HG02759 (cell line): ENCODE measurements at regions not wholly inside any gene's neighbourhood (a gene's known extent, or its start where the extent isn't known, plus 50 kb on each side); places are given as distances from the start of the nearest gene placed in this dataset.
"Not testable (repeated sequence)": the region's sequence is repeated elsewhere in the genome, so short reads cannot be mapped to it uniquely, and the experiment has no call there.

ENCODE experiments used
- ATAC-seq: cut with Tn5 transposase; IDR thresholded peaks from one replicate; pipeline ENCODE4 v1.9.1; 2021; ENCODE audit warnings: mild to moderate bottlenecking, moderate library complexity; ENCODE audit not compliant: unreplicated experiment

DNA sequence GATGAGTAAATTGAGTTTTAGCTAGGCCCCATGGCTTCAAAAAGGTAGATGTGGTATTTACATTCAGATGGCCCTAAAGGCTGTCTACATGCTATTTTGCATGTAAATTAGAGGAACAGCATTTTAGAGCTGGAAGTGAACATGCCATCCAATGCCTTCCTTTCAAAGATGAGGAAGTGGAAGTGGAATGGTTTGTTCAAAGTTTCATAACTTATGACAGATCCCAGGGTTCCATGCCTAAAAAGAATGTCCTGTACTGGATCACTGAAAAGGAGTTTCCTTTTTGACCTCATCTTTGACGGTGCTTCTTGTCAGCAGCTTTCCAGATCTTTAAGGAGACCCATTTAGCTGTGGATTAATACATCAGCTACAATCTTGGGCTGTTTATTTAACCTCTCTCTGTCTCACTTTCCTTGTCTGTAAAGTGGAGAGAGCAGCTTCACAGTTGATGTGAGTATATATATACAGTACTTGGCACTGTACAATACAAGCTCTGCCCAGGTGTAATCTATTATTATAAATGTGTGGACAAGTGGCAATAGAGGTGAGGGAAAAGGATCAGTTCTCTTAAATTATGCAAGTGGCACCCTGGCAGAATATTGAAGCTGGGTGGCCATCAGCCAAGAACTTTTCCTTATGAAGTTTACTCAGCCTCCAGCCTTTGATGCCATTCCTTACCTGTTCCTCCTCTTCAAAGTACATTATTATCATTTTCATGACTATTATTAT lies 68.7 kb upstream of the GOLGA8B start:
- no peak for ATAC-seq

DNA sequence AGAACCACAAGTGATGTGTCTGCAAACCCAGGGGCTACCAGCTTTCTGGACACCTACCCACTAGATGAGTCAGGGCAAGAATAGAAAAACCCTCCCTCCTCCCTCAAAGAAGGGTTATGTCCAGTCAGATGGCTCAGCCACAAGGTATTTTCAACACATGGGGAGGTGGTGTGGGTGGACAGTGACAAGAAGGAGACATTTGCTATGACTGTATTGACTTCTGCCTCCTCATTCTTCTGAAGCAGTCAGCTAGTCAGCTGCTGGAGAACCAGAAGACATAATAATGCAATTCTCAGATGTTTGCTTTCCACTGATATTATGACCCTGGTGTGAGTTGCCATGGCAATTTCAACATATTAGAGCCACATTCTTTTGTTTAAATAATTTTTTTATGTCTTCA lies 66.7 kb upstream of the GOLGA8B start:
- peak; percentile 56 for ATAC-seq

DNA sequence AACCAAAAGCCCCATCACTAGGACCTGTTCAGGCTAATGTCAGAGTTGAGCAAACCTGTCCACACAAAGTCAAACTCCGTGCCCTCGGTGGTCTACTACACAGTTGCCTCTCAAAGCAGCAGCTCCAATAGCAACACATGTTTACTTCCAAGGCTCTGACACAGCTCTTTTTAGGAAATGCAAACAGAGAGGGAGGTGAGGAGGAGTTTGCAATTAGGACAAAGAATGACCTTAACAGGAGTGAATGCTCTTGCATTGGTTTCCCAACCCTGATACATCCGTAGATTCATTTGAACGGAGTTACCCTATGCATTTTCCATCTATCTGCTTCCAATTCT lies 64.8 kb upstream of the GOLGA8B start:
- ATAC-seq: no peak

DNA sequence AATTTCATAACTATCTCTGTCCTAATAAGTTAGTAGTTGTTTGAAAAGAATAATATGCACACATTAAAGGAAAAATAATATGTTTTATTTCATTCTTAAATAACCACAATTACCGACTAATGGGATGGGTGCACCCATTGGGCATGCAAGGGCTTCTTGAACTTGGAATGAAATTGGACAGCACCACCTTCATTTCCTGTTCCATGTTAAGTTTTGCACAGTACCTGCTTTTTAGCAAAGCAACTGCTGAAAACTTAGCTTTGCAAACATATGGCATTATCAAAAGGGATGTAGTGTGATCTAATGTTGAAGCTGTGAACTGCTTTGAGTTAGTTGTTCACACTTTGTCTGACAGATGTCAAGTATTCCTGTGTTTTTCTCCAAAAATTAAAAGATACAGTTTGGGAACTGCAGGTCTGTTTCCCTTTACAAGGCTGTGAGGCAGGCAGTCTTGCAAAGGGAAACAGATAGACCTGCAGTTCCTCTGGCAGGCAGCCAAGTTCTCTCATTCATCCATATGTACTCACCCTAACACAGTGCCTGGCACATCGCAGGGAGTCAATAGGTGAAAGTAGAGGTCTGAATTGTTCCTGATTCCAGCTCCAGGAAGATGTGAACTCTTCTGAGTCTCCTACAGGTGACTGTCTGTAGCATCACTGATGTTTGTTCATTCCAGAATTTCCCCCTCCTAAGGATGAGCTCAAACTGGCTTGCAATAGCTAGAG lies 64.3 kb upstream of the GOLGA8B start:
- no peak for ATAC-seq

DNA sequence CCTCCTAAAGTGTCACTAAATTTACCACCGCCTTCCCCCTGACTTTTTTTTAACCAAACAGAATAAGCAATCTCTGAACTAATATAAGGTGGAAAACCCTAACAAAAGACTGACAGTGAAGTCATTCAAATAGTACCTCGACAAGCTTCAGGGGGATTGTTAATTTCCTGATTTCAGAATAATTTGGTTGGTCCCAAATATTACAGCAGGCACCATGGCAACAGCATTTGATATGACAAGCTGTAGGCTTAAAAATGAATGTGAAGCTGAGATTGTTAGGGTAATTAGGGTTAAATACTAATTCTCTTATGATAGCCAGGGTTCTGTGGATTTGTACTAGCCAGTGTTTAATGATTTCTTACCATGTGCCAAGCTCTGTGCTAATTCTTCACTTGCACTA lies 63.5 kb upstream of the GOLGA8B start:
- ATAC-seq: no peak

DNA sequence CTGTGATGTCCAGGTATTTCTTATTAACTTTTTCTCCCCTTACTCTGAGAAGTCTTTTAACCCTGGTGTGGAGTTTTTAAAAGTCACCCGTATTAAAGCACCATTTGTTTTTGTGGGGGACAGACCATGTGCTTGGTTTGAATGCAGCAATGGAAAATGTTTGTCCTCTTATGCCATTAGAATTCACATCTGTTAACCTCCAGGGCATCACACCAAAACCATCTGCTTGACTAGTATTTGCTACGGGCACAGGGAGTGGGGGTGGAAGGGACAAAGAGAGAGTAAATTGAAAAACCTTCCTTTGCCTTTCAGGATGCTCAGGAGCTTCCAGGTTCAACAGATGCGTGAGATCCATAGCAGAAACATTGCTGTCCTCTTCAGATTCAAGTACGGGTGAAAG lies 61.4 kb upstream of the GOLGA8B start:
- no peak for ATAC-seq

DNA sequence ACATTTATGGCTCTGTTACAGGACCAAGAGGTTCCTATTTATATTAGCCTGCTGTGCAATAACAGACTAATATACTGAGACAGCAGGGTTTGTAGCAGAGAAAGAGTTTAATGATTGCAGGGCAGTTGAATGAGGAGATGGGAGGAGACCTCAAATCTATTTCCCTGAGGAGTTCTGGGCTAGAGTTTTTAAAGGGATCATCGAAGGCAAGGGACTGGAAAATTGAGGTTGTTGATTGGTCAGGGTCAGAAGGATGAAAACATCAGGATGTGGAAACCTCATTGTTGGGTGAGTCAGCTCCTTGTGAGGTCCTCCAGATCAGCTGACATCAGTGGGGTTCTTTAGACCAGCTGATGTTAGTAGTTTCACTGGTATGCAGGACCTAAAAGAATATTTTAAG lies 60.6 kb upstream of the GOLGA8B start:
- no peak for ATAC-seq

DNA sequence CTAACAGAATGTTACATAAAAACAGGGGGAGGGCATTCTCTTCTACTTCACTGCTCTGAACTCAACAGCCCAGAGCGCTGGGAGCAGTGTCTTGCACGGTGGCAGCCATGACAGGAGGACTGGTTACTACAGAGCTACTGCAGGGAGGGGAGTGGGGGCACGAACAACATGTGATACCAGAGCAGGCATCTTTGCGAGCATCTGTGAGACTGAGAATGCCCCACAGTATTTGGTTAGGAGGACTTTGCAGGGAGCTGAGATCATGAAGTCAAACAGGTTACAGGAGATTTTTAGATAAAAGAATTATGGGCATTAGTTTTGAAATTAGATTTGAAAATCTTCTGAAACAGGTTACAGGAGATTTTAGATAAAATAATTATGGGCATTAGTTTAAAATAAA lies 58.8 kb upstream of the GOLGA8B start:
- no peak for ATAC-seq

DNA sequence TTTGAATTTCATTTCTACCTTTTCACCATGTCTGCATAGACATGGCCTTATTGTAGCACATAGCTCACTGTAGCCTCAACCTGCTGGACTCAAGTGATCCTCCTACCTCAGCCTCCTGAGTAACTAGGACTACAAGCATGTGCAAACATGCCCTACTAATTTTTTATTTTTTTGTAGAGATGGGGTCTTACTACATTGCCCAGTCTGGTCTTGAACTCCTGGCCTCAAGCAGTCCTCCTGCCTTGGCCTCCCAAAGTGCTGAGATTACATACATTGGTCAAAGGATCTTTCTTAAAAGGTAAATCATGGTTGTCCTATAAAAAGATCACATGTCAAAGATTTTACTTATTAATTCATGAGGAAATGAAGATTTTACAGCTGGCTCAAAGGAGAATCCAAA lies 57.2 kb upstream of the GOLGA8B start:
- ATAC-seq: no peak

DNA sequence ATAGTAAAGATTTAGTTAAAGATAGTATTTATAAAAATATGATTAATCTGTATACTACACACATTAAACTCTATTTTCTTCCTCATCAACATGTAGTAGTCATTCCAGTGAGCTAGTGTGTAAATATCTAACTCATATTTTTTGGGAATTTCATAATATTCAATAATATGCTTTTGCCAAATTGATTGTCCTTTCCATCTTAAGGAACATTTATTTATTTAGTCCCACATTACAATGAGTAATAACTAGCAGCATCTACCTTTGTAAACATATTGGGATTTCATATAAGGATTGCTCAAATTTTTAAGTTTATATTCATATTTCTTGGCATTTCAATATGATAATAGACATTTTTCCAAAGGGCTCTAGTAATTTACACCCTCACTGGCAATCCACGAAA lies 53.9 kb upstream of the GOLGA8B start:
- ATAC-seq: no peak

DNA sequence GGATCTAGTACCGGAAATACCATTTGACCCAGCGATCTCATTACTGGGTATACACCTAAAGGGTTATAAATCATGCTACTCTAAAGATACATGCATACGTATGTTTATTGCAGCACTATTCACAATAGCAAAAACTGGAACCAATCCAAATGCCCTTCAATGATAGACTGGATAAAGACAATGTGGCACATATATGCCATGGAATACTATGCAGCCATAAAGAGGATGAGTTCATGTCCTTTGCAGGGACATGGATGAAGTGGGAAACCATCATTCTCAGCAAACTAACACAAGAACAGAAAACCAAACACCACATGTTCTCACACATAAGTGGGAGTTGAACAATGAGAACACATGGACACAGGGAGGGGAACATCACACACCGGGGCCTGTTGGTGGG lies 50.2 kb upstream of the GOLGA8B start:
- not testable (repeated sequence) for ATAC-seq
